H9 (cell line): ENCODE measurements at regions not wholly inside any gene's neighbourhood (a gene's known extent, or its start where the extent isn't known, plus 50 kb on each side); places are given as distances from the start of the nearest gene placed in this dataset.

Experiments used
- DNase-seq: peaks from one replicate; pipeline ENCODE4 v3.0.0-alpha.2; 2017
- H2AFZ ChIP-seq: one replicate; pipeline ENCODE4 v1.6.1; 2013; ENCODE audit warnings: mild to moderate bottlenecking, low read length, control low read depth, moderate library complexity
- H2AK5ac ChIP-seq: 2 replicates; pipeline ENCODE4 v1.6.1; 2013; ENCODE audit warnings: low read length, control low read depth, mixed read lengths; ENCODE audit not compliant: insufficient read length
- H2BK120ac ChIP-seq: one replicate; pipeline ENCODE4 v1.6.1; 2013; ENCODE audit warnings: low read depth, mild to moderate bottlenecking, low read length, control low read depth, inconsistent platforms; ENCODE audit not compliant: poor library complexity, severe bottlenecking
- H2BK12ac ChIP-seq: 2 replicates; pipeline ENCODE4 v1.6.1; 2013; ENCODE audit warnings: low read length, control low read depth, mixed read lengths, low read depth; ENCODE audit not compliant: insufficient read length
- H2BK15ac ChIP-seq: 2 replicates; pipeline ENCODE4 v1.6.1; 2013; ENCODE audit warnings: low read depth, low read length, control low read depth
- H2BK20ac ChIP-seq: one replicate; pipeline ENCODE4 v1.6.1; 2013; ENCODE audit warnings: low read depth, mild to moderate bottlenecking, low read length, control low read depth, inconsistent platforms; ENCODE audit not compliant: poor library complexity, severe bottlenecking
- H2BK5ac ChIP-seq: 2 replicates; pipeline ENCODE4 v1.6.1; 2013; ENCODE audit warnings: low read length, control low read depth, mixed read lengths; ENCODE audit not compliant: insufficient read length
- H3K14ac ChIP-seq: 2 replicates; pipeline ENCODE4 v1.6.1; 2013; ENCODE audit warnings: low read length, control low read depth; ENCODE audit not compliant: insufficient read depth
- H3K18ac ChIP-seq: 2 replicates; pipeline ENCODE4 v1.6.1; 2013; ENCODE audit warnings: low read depth, mild to moderate bottlenecking, mixed read lengths, low read length, control low read depth; ENCODE audit not compliant: insufficient read length
- H3K23ac ChIP-seq: 2 replicates; pipeline ENCODE4 v1.6.1; 2013; ENCODE audit warnings: low read length, control low read depth, mixed read lengths, low read depth; ENCODE audit not compliant: insufficient read length
- H3K23me2 ChIP-seq: 2 replicates; pipeline ENCODE4 v1.6.1; 2013; ENCODE audit warnings: low read depth, mild to moderate bottlenecking, mixed read lengths, low read length, control low read depth; ENCODE audit not compliant: insufficient read length, poor library complexity, severe bottlenecking
- H3K27ac ChIP-seq: 2 replicates; pipeline ENCODE4 v1.5.1; 2013; ENCODE audit warnings: low read length, control low read depth, mixed read lengths, low read depth; ENCODE audit not compliant: insufficient read length
- H3K27me3 ChIP-seq: 2 replicates; pipeline ENCODE4 v1.6.1; 2013; ENCODE audit warnings: low read length, control low read depth, inconsistent platforms; ENCODE audit not compliant: insufficient read depth
- H3K4ac ChIP-seq: 2 replicates; pipeline ENCODE4 v1.6.1; 2013; ENCODE audit warnings: low read depth, mild to moderate bottlenecking, control low read depth, inconsistent platforms, low read length, moderate library complexity
- H3K4me1 ChIP-seq: 2 replicates; pipeline ENCODE4 v1.6.1; 2013; ENCODE audit warnings: low read length, control low read depth, inconsistent platforms; ENCODE audit not compliant: insufficient read depth
- H3K4me2 ChIP-seq: 2 replicates; pipeline ENCODE4 v1.6.1; 2013; ENCODE audit warnings: low read length, control low read depth, mixed read lengths; ENCODE audit not compliant: insufficient read length, insufficient read depth
- H3K56ac ChIP-seq: 2 replicates; pipeline ENCODE4 v1.6.1; 2013; ENCODE audit warnings: low read depth, mild to moderate bottlenecking, mixed read lengths, low read length, control low read depth; ENCODE audit not compliant: insufficient read length
- H3K79me1 ChIP-seq: 2 replicates; pipeline ENCODE4 v1.6.1; 2013; ENCODE audit warnings: low read depth, mild to moderate bottlenecking, moderate library complexity, low read length, control low read depth, inconsistent platforms; ENCODE audit not compliant: insufficient read depth, poor library complexity, severe bottlenecking
- H3K79me2 ChIP-seq: 2 replicates; pipeline ENCODE4 v1.6.1; 2013; ENCODE audit warnings: low read length, control low read depth, inconsistent platforms; ENCODE audit not compliant: insufficient read depth
- H3K9ac ChIP-seq: 2 replicates; pipeline ENCODE4 v1.6.1; 2013; ENCODE audit warnings: low read length, control low read depth, mixed read lengths; ENCODE audit not compliant: insufficient read length; ENCODE audit errors: extremely low read depth
- H3K9me3 ChIP-seq: one replicate; pipeline ENCODE4 v1.6.1; 2013; ENCODE audit warnings: low read depth, low read length, inconsistent platforms; ENCODE audit not compliant: control insufficient read depth
- H3T11ph ChIP-seq: one replicate; pipeline ENCODE4 v1.6.1; 2013; ENCODE audit warnings: mild to moderate bottlenecking, low read length, control low read depth, inconsistent platforms
- H4K20me1 ChIP-seq: one replicate; pipeline ENCODE4 v1.6.1; 2013; ENCODE audit not compliant: control insufficient read depth, insufficient read length, insufficient read depth
- H4K5ac ChIP-seq: 2 replicates; pipeline ENCODE4 v1.6.1; 2013; ENCODE audit warnings: low read depth, mild to moderate bottlenecking, mixed read lengths, low read length, control low read depth; ENCODE audit not compliant: insufficient read length
- H4K8ac ChIP-seq: replicated peaks from 2 replicates; pipeline ENCODE4 v1.6.1; 2013; ENCODE audit warnings: low read length, control low read depth, mixed read lengths, low read depth; ENCODE audit not compliant: insufficient read length
- H4K91ac ChIP-seq: 2 replicates; pipeline ENCODE4 v1.6.1; 2013; ENCODE audit warnings: low read depth, mild to moderate bottlenecking, moderate library complexity, mixed read lengths, low read length, control low read depth; ENCODE audit not compliant: insufficient read length
- H3K27ac Mint-ChIP-seq, 3 experiments: 2 replicates in 2 of 3; 3 replicates in 1 of 3; pipeline ENCODE4 v1.8.0; 2020 to 2021; ENCODE audit warnings: mixed read lengths in 3 of 3, mild to moderate bottlenecking in 1 of 3, moderate library complexity in 1 of 3
- H3K27me3 Mint-ChIP-seq: 2 replicates; pipeline ENCODE4 v1.8.0; 2021; ENCODE audit warnings: low read depth, mild to moderate bottlenecking, moderate library complexity, mixed read lengths
- H3K36me3 Mint-ChIP-seq, 3 experiments: 2 replicates in 2 of 3; 3 replicates in 1 of 3; pipeline ENCODE4 v1.8.0; 2020 to 2021; ENCODE audit warnings: low read depth in 3 of 3, mixed read lengths in 3 of 3; ENCODE audit not compliant: insufficient read depth in 1 of 3
- H3K4me1 Mint-ChIP-seq, 2 experiments: 2 replicates each; pipeline ENCODE4 v1.8.0; 2020; ENCODE audit warnings: mixed read lengths in 2 of 2
- H3K4me3 Mint-ChIP-seq, 2 experiments: 2 replicates in 1 of 2; 3 replicates in 1 of 2; pipeline ENCODE4 v1.8.0; 2020 to 2021; ENCODE audit warnings: mild to moderate bottlenecking in 2 of 2, mixed read lengths in 2 of 2, moderate library complexity in 1 of 2
- H3K9me3 Mint-ChIP-seq, 2 experiments: 2 replicates in 1 of 2; 3 replicates in 1 of 2; pipeline ENCODE4 v1.8.0; 2020; ENCODE audit warnings: mild to moderate bottlenecking in 2 of 2, mixed read lengths in 2 of 2, moderate library complexity in 1 of 2
- WGBS: extraction: QIAGEN DNeasy Blood & Tissue Kit; methylation state at CpG from one replicate; pipeline ENCODE4 v1.1.7; 2013; ENCODE audit warnings: missing lambda C conversion rate, low lambda C conversion rate, mixed read lengths; ENCODE audit not compliant: insufficient read length; ENCODE audit errors: extremely low coverage; 5-methylcytosine and 5-hydroxymethylcytosine counted together
- TF ChIP-seq, protein P1 (sequence below): fragments of 200-600 bp; sonication (generic); conservative IDR thresholded peaks from 3 replicates; pipeline ENCODE4 v1.8.0; 2021; ENCODE audit warnings: antibody characterized with exemption, mild to moderate bottlenecking

- H3K36me3 Mint-ChIP-seq = no peaks in the 10 kb centered on the region
- Histone ChIP-seq H3K27ac (no peak overlapping the region), H4K91ac (no peak overlapping the region), H3K23ac (no peak overlapping the region), H3T11ph (no peak overlapping the region), H3K9ac (no peak overlapping the region), H2BK15ac (no peak overlapping the region), H3K18ac (no peak overlapping the region), H3K79me2 (no peaks in the 10 kb centered on the region), H4K8ac (no peak overlapping the region), H4K20me1 (no peaks in the 10 kb centered on the region), H3K9me3 (no peaks in the 10 kb centered on the region), H3K4ac (no peak overlapping the region), H2BK120ac (no peak overlapping the region), H2BK12ac (no peak overlapping the region), H3K14ac (no peak overlapping the region), H3K27me3 (no peaks in the 10 kb centered on the region), H2AFZ (no peak overlapping the region), H3K56ac (no peak overlapping the region), H2AK5ac (no peak overlapping the region), H2BK5ac (no peak overlapping the region), H2BK20ac (no peak overlapping the region), H3K4me2 (no peak overlapping the region), H3K4me1 (no peaks in the 10 kb centered on the region), H4K5ac (no peak overlapping the region), H3K23me2 (no peaks in the 10 kb centered on the region), H3K79me1 (no peaks in the 10 kb centered on the region)
- no peak overlapping the region for H3K27ac Mint-ChIP-seq
- H3K4me3 Mint-ChIP-seq = no peak overlapping the region
- no peaks in the 10 kb centered on the region for H3K27me3 Mint-ChIP-seq
- H3K4me1 Mint-ChIP-seq = no peaks in the 10 kb centered on the region
- DNase-seq = no peak
- no peaks in the 10 kb centered on the region for H3K9me3 Mint-ChIP-seq
- no CpG with 5 or more reads among the region's 2 CpGs for WGBS
- TF ChIP-seq, protein P1, sequence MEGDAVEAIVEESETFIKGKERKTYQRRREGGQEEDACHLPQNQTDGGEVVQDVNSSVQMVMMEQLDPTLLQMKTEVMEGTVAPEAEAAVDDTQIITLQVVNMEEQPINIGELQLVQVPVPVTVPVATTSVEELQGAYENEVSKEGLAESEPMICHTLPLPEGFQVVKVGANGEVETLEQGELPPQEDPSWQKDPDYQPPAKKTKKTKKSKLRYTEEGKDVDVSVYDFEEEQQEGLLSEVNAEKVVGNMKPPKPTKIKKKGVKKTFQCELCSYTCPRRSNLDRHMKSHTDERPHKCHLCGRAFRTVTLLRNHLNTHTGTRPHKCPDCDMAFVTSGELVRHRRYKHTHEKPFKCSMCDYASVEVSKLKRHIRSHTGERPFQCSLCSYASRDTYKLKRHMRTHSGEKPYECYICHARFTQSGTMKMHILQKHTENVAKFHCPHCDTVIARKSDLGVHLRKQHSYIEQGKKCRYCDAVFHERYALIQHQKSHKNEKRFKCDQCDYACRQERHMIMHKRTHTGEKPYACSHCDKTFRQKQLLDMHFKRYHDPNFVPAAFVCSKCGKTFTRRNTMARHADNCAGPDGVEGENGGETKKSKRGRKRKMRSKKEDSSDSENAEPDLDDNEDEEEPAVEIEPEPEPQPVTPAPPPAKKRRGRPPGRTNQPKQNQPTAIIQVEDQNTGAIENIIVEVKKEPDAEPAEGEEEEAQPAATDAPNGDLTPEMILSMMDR = no peak
Measured at GRCh38 chr2:228373191-228373590, 191.7 kb upstream of the SPHKAP start.
